ENCODE measurements at regions not wholly inside any gene's neighbourhood (a gene's known extent, or its start where the extent isn't known, plus 50 kb on each side); places are given as distances from the start of the nearest gene placed in this dataset.
A peak's percentile ranks its signal among the peaks of the same experiment; 100 is the strongest.

GRCh38 chr2:160737247-160737646 lies 243.6 kb upstream of the RBMS1 start:
- H3K4me1 ChIP-seq, result no peaks in the 10 kb centered on the region
- H3K4me3 ChIP-seq, result no peak overlapping the region
- no peaks in the 10 kb centered on the region for H3K9me3 ChIP-seq
- no peak overlapping the region for H3K27ac ChIP-seq
- DNase-seq (ENCODE audit: low spot score in 2 of 2), result no peak
- WGBS, result 60% methylated on average over 4 of the region's 4 CpGs
- no peaks in the 10 kb centered on the region for H3K27me3 ChIP-seq
- no peaks in the 10 kb centered on the region for H3K36me3 ChIP-seq
- TF ChIP-seq POLR2A (IDR thresholded peaks at IDR 0.05) (no peak), CTCF (IDR thresholded peaks at IDR 0.05) (no peak), EP300 (IDR thresholded peaks at IDR 0.05) (no peak), POLR2AphosphoS5 (IDR thresholded peaks at IDR 0.05) (no peak)

GRCh38 chr2:160741271-160741670 lies 247.7 kb upstream of the RBMS1 start:
- Histone ChIP-seq H3K4me3 (no peak overlapping the region), H3K4me1 (no peaks in the 10 kb centered on the region), H3K27me3 (no peaks in the 10 kb centered on the region), H3K36me3 (no peaks in the 10 kb centered on the region), H3K27ac (no peak overlapping the region), H3K9me3 (no peaks in the 10 kb centered on the region)
- no peak for DNase-seq (ENCODE audit: low spot score in 2 of 2)
- TF ChIP-seq POLR2A (IDR thresholded peaks at IDR 0.05), result no peak
- TF ChIP-seq EP300 (IDR thresholded peaks at IDR 0.05), result no peak
- no peak for TF ChIP-seq POLR2AphosphoS5 (IDR thresholded peaks at IDR 0.05)
- no peak for TF ChIP-seq CTCF (IDR thresholded peaks at IDR 0.05)

- TF ChIP-seq EP300 (IDR thresholded peaks at IDR 0.05) (no peak), CTCF (IDR thresholded peaks at IDR 0.05) (no peak), POLR2A (IDR thresholded peaks at IDR 0.05) (no peak), POLR2AphosphoS5 (IDR thresholded peaks at IDR 0.05) (no peak)
- no peak overlapping the region for H3K27ac ChIP-seq
- no peak overlapping the region for H3K4me3 ChIP-seq
- H3K36me3 ChIP-seq, result no peaks in the 10 kb centered on the region
- WGBS, result 69% methylated on average over 2 of the region's 2 CpGs
- H3K27me3 ChIP-seq, result no peaks in the 10 kb centered on the region
- H3K4me1 ChIP-seq, result no peaks in the 10 kb centered on the region
- no peak for DNase-seq (ENCODE audit: low spot score in 2 of 2)
- H3K9me3 ChIP-seq, result no peaks in the 10 kb centered on the region
Observed at GRCh38 chr2:160741815-160742214, 248.2 kb upstream of the RBMS1 start.

GRCh38 chr2:160742667-160743066 lies 249.1 kb upstream of the RBMS1 start:
- Histone ChIP-seq H3K9me3 (no peaks in the 10 kb centered on the region), H3K27me3 (no peaks in the 10 kb centered on the region), H3K27ac (no peak overlapping the region), H3K4me1 (no peaks in the 10 kb centered on the region), H3K4me3 (no peak overlapping the region), H3K36me3 (no peaks in the 10 kb centered on the region)
- peak; percentile 69 to 74 for DNase-seq (ENCODE audit: low spot score in 2 of 2)
- no peak for TF ChIP-seq EP300 (IDR thresholded peaks at IDR 0.05)
- no peak for TF ChIP-seq CTCF (IDR thresholded peaks at IDR 0.05)
- no peak for TF ChIP-seq POLR2A (IDR thresholded peaks at IDR 0.05)
- 88% methylated on average over 2 of the region's 2 CpGs for WGBS

- Histone ChIP-seq H3K4me3 (no peak overlapping the region), H3K9me3 (no peaks in the 10 kb centered on the region), H3K27ac (no peak overlapping the region), H3K27me3 (no peaks in the 10 kb centered on the region), H3K36me3 (no peaks in the 10 kb centered on the region), H3K4me1 (peaks cover 6% of the 10 kb centered on the region)
- TF ChIP-seq POLR2A (IDR thresholded peaks at IDR 0.05) (no peak), POLR2AphosphoS5 (IDR thresholded peaks at IDR 0.05) (no peak), CTCF (IDR thresholded peaks at IDR 0.05) (no peak), EP300 (IDR thresholded peaks at IDR 0.05) (no peak)
- no peak for DNase-seq (ENCODE audit: low spot score in 2 of 2)
- 33% methylated on average over 4 of the region's 4 CpGs for WGBS
Observed at GRCh38 chr2:160747501-160748170, 254.0 kb upstream of the RBMS1 start.
